WTC11 (cell line): ENCODE measurements at regions not wholly inside any gene's neighbourhood (a gene's known extent, or its start where the extent isn't known, plus 50 kb on each side); places are given as distances from the start of the nearest gene placed in this dataset.

Source experiments
- ATAC-seq: fragments of 200-7000 bp; cut with Tn5 transposase; 2 replicates; pipeline ENCODE4 v1.10.0; 2021; ENCODE audit warnings: mild to moderate bottlenecking, moderate library complexity
- CTCF ChIA-PET: fragments of 300-600 bp; sonication (Branson Sonifier 250); formaldehyde crosslinking; loops from one replicate; lab custom pipeline; 2021; ENCODE audit warnings: antibody characterized with exemption; lab: Charles Lee
- POLR2A ChIA-PET: fragments of 350-600 bp; sonication (Branson Sonifier 250); formaldehyde crosslinking; loops from one replicate; lab custom pipeline; 2021; ENCODE audit warnings: antibody characterized with exemption; lab: Charles Lee
- DNase-seq: peaks from one replicate; pipeline ENCODE4 v3.0.0; 2021; ENCODE audit warnings: low spot score
- H3K27ac Mint-ChIP-seq: 2 replicates; pipeline ENCODE4 v1.8.0; 2021; ENCODE audit warnings: mixed read lengths
- H3K27me3 Mint-ChIP-seq: 2 replicates; pipeline ENCODE4 v1.8.0; 2021; ENCODE audit warnings: low read depth, mild to moderate bottlenecking, moderate library complexity, mixed read lengths
- H3K36me3 Mint-ChIP-seq: 2 replicates; pipeline ENCODE4 v1.8.0; 2021; ENCODE audit warnings: mixed read lengths
- H3K4me1 Mint-ChIP-seq: 2 replicates; pipeline ENCODE4 v1.8.0; 2022; ENCODE audit warnings: mixed read lengths
- H3K4me3 Mint-ChIP-seq: 2 replicates; pipeline ENCODE4 v1.8.0; 2021; ENCODE audit warnings: mild to moderate bottlenecking, moderate library complexity, mixed read lengths
- H3K9me3 Mint-ChIP-seq: 2 replicates; pipeline ENCODE4 v1.8.0; 2021; ENCODE audit warnings: mixed read lengths
- ELF4 ChIP-seq: sonication (generic); formaldehyde crosslinking; IDR thresholded peaks from 2 replicates; pipeline ENCODE4 v1.8.1; 2022; ENCODE audit warnings: low read depth, mild to moderate bottlenecking, moderate library complexity, missing genetic modification reagents
- FOXJ3 ChIP-seq: sonication (generic); formaldehyde crosslinking; IDR thresholded peaks from 2 replicates; pipeline ENCODE4 v1.9.0; 2021; ENCODE audit warnings: missing genetic modification reagents, mild to moderate bottlenecking, borderline replicate concordance
- GABPB1 ChIP-seq: sonication (generic); formaldehyde crosslinking; IDR thresholded peaks from 2 replicates; pipeline ENCODE4 v1.8.1; 2023; ENCODE audit warnings: mild to moderate bottlenecking, missing genetic modification reagents
- IRF2 ChIP-seq: sonication (generic); formaldehyde crosslinking; IDR thresholded peaks from 2 replicates; pipeline ENCODE4 v1.8.0; 2022; ENCODE audit warnings: low read depth, missing genetic modification reagents, borderline replicate concordance
- JAZF1 ChIP-seq: fragments of 250-450 bp; sonication (Bioruptor Pico); IDR thresholded peaks from 2 replicates; pipeline ENCODE4 v1.9.0; 2021; ENCODE audit warnings: moderate library complexity, mild to moderate bottlenecking, inconsistent platforms
- MXD4 ChIP-seq: fragments of 250-450 bp; sonication (Bioruptor Pico); IDR thresholded peaks from 2 replicates; pipeline ENCODE4 v1.8.0; 2021; ENCODE audit warnings: mild to moderate bottlenecking, moderate library complexity, borderline replicate concordance
- NR3C1 ChIP-seq: sonication (generic); formaldehyde crosslinking; conservative IDR thresholded peaks from 2 replicates; pipeline ENCODE4 v1.8.1; 2023; ENCODE audit warnings: low read depth, mild to moderate bottlenecking, missing genetic modification reagents
- PRRX2 ChIP-seq: fragments of 250-450 bp; sonication (Bioruptor Pico); IDR thresholded peaks from 2 replicates; pipeline ENCODE4 v1.8.0; 2021; ENCODE audit warnings: mild to moderate bottlenecking
- RELA ChIP-seq: sonication (generic); formaldehyde crosslinking; IDR thresholded peaks from 2 replicates; pipeline ENCODE4 v1.8.1; 2022; ENCODE audit warnings: missing genetic modification reagents, mild to moderate bottlenecking, borderline replicate concordance
- SOX15 ChIP-seq: fragments of 250-450 bp; sonication (Bioruptor Pico); IDR thresholded peaks from 2 replicates; pipeline ENCODE4 v1.9.0; 2021; ENCODE audit warnings: mild to moderate bottlenecking
- TEAD1 ChIP-seq: sonication (generic); formaldehyde crosslinking; IDR thresholded peaks from 2 replicates; pipeline ENCODE4 v1.8.0; 2022; ENCODE audit warnings: mild to moderate bottlenecking, missing genetic modification reagents
- TEAD4 ChIP-seq: sonication (generic); formaldehyde crosslinking; IDR thresholded peaks from 2 replicates; pipeline ENCODE4 v1.8.0; 2022; ENCODE audit warnings: mild to moderate bottlenecking, missing genetic modification reagents
- ZNF416 ChIP-seq: fragments of 250-450 bp; sonication (Bioruptor Pico); IDR thresholded peaks from 2 replicates; pipeline ENCODE4 v1.9.0; 2021; ENCODE audit warnings: mild to moderate bottlenecking, inconsistent platforms
- TF ChIP-seq, protein P1 (sequence below): sonication (generic); formaldehyde crosslinking; IDR thresholded peaks from 2 replicates; pipeline ENCODE4 v1.8.1; 2023; ENCODE audit warnings: mild to moderate bottlenecking, missing genetic modification reagents, borderline replicate concordance
- TF ChIP-seq, protein P2 (sequence below): sonication (generic); formaldehyde crosslinking; IDR thresholded peaks from 2 replicates; pipeline ENCODE4 v1.8.1; 2022; ENCODE audit warnings: low read depth, missing genetic modification reagents, borderline replicate concordance
- TF ChIP-seq, protein P3 (sequence below): fragments of 250-450 bp; sonication (Bioruptor Pico); IDR thresholded peaks from 2 replicates; pipeline ENCODE4 v1.9.0; 2021; ENCODE audit warnings: moderate library complexity, mild to moderate bottlenecking, inconsistent platforms, borderline replicate concordance
- TF ChIP-seq, protein P4 (sequence below): sonication (generic); formaldehyde crosslinking; IDR thresholded peaks from 2 replicates; pipeline ENCODE4 v1.8.0; 2023; ENCODE audit warnings: missing genetic modification reagents
- TF ChIP-seq, protein P5 (sequence below): sonication (generic); formaldehyde crosslinking; IDR thresholded peaks from 2 replicates; pipeline ENCODE4 v1.8.1; 2022; ENCODE audit warnings: mild to moderate bottlenecking, moderate library complexity, missing genetic modification reagents
- TF ChIP-seq, protein P6 (sequence below): sonication (generic); formaldehyde crosslinking; IDR thresholded peaks from 2 replicates; pipeline ENCODE4 v1.8.0; 2023; ENCODE audit warnings: mild to moderate bottlenecking, missing genetic modification reagents
- TF ChIP-seq, protein P7 (sequence below): sonication (generic); formaldehyde crosslinking; IDR thresholded peaks from 2 replicates; pipeline ENCODE4 v1.8.1; 2022; ENCODE audit warnings: missing genetic modification reagents, borderline replicate concordance
- TF ChIP-seq, protein P8 (sequence below): fragments of 250-450 bp; sonication (Bioruptor Pico); IDR thresholded peaks from 2 replicates; pipeline ENCODE4 v1.8.0; 2021; ENCODE audit warnings: mild to moderate bottlenecking
- TF ChIP-seq, protein P9 (sequence below): sonication (generic); formaldehyde crosslinking; IDR thresholded peaks from 2 replicates; pipeline ENCODE4 v1.8.0; 2022; ENCODE audit warnings: mild to moderate bottlenecking, missing genetic modification reagents

DNA sequence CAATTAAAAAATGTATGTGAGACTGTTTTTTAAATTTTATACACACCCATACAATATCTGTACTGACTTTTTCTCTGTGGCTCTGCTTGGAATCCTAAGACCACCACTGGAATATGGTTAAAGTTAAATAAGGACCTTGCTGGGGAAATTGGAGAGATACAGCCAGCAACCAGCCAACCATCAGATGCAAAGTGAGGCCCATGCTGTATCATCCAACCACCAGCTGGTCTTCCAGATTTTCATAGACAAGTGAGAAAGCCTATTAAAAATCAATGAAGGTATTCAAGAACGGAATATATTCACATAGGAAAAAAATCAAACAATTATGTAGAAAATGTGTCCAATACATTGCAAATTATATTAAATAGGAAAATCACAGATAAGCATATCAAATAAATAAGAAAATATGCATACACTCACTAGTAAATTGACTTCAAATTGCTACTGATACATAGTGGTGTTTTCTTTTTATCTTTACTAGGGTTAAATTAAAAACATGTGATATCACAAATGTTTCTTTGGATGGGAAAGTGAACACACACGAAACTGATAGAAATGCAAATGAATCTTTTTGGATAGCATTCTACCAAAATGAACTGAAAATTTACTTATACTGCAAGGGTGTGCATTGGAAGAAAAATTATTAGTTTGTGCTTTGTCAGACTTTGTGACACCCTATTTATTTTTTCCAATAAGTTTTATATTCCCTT is 1486.3 kb downstream of the BRINP3 start:
- no peak for ATAC-seq
- CTCF ChIA-PET: no interaction called here
- no peaks in the 10 kb centered on the region for H3K36me3 Mint-ChIP-seq
- TF ChIP-seq IRF2 (CRISPR knock-in tag) (no peak), TEAD4 (CRISPR knock-in tag) (no peak), MXD4 (CRISPR knock-in tag) (no peak), JAZF1 (CRISPR knock-in tag) (no peak), FOXJ3 (CRISPR knock-in tag) (no peak), RELA (CRISPR knock-in tag) (no peak), GABPB1 (CRISPR knock-in tag) (no peak), ZNF416 (CRISPR knock-in tag) (no peak), PRRX2 (no peak)
- TF ChIP-seq, protein P1, sequence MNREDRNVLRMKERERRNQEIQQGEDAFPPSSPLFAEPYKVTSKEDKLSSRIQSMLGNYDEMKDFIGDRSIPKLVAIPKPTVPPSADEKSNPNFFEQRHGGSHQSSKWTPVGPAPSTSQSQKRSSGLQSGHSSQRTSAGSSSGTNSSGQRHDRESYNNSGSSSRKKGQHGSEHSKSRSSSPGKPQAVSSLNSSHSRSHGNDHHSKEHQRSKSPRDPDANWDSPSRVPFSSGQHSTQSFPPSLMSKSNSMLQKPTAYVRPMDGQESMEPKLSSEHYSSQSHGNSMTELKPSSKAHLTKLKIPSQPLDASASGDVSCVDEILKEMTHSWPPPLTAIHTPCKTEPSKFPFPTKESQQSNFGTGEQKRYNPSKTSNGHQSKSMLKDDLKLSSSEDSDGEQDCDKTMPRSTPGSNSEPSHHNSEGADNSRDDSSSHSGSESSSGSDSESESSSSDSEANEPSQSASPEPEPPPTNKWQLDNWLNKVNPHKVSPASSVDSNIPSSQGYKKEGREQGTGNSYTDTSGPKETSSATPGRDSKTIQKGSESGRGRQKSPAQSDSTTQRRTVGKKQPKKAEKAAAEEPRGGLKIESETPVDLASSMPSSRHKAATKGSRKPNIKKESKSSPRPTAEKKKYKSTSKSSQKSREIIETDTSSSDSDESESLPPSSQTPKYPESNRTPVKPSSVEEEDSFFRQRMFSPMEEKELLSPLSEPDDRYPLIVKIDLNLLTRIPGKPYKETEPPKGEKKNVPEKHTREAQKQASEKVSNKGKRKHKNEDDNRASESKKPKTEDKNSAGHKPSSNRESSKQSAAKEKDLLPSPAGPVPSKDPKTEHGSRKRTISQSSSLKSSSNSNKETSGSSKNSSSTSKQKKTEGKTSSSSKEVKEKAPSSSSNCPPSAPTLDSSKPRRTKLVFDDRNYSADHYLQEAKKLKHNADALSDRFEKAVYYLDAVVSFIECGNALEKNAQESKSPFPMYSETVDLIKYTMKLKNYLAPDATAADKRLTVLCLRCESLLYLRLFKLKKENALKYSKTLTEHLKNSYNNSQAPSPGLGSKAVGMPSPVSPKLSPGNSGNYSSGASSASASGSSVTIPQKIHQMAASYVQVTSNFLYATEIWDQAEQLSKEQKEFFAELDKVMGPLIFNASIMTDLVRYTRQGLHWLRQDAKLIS (CRISPR knock-in tag): no peak
- TF ChIP-seq, protein P2, sequence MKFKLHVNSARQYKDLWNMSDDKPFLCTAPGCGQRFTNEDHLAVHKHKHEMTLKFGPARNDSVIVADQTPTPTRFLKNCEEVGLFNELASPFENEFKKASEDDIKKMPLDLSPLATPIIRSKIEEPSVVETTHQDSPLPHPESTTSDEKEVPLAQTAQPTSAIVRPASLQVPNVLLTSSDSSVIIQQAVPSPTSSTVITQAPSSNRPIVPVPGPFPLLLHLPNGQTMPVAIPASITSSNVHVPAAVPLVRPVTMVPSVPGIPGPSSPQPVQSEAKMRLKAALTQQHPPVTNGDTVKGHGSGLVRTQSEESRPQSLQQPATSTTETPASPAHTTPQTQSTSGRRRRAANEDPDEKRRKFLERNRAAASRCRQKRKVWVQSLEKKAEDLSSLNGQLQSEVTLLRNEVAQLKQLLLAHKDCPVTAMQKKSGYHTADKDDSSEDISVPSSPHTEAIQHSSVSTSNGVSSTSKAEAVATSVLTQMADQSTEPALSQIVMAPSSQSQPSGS (CRISPR knock-in tag): no peak
- TF ChIP-seq, protein P3, sequence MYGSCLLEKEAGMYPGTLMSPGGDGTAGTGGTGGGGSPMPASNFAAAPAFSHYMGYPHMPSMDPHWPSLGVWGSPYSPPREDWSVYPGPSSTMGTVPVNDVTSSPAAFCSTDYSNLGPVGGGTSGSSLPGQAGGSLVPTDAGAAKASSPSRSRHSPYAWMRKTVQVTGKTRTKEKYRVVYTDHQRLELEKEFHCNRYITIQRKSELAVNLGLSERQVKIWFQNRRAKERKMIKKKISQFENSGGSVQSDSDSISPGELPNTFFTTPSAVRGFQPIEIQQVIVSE: no peak
- TF ChIP-seq, protein P4, sequence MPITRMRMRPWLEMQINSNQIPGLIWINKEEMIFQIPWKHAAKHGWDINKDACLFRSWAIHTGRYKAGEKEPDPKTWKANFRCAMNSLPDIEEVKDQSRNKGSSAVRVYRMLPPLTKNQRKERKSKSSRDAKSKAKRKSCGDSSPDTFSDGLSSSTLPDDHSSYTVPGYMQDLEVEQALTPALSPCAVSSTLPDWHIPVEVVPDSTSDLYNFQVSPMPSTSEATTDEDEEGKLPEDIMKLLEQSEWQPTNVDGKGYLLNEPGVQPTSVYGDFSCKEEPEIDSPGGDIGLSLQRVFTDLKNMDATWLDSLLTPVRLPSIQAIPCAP (CRISPR knock-in tag): no peak
- TF ChIP-seq, all 79 proteins: peak for 0
- H3K27me3 Mint-ChIP-seq: no peaks in the 10 kb centered on the region
- no peak for DNase-seq
- H3K9me3 Mint-ChIP-seq: no peaks in the 10 kb centered on the region
- H3K4me3 Mint-ChIP-seq: no peak overlapping the region
- POLR2A ChIA-PET: no interaction called here
- H3K4me1 Mint-ChIP-seq: peaks cover 18% of the 10 kb centered on the region
- H3K27ac Mint-ChIP-seq: no peak overlapping the region

DNA sequence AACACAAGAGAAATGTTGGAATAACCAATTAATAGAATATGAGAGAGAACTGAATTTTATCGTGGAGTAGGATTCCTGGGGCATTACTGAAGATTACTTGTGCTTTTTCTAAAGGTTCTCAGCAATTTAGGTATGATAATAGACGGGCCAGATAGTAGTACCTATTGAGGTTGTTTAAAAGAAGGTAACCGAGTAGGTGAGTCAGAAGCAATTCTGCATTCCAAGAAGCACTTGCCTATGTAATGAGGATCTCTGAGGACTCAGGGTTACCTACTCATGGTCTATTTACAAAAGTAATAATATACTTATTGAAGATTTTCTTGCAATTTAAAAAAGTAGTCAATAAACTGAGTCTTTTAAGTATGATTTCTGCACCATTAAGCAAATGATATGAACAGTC is 1469.8 kb downstream of the BRINP3 start:
- H3K27ac Mint-ChIP-seq: no peak overlapping the region
- no peaks in the 10 kb centered on the region for H3K36me3 Mint-ChIP-seq
- H3K4me1 Mint-ChIP-seq: no peaks in the 10 kb centered on the region
- no peaks in the 10 kb centered on the region for H3K27me3 Mint-ChIP-seq
- DNase-seq (no peak), ATAC-seq (no peak)
- ChIA-PET CTCF (no interaction called here), POLR2A (no interaction called here)
- no peak overlapping the region for H3K4me3 Mint-ChIP-seq
- H3K9me3 Mint-ChIP-seq: no peaks in the 10 kb centered on the region
- TF ChIP-seq, protein P5, sequence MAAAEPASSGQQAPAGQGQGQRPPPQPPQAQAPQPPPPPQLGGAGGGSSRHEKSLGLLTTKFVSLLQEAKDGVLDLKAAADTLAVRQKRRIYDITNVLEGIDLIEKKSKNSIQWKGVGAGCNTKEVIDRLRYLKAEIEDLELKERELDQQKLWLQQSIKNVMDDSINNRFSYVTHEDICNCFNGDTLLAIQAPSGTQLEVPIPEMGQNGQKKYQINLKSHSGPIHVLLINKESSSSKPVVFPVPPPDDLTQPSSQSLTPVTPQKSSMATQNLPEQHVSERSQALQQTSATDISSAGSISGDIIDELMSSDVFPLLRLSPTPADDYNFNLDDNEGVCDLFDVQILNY (CRISPR knock-in tag): no peak
- TF ChIP-seq ELF4 (no peak), SOX15 (no peak), TEAD1 (no peak), NR3C1 (CRISPR knock-in tag) (no peak)
- TF ChIP-seq, protein P6, sequence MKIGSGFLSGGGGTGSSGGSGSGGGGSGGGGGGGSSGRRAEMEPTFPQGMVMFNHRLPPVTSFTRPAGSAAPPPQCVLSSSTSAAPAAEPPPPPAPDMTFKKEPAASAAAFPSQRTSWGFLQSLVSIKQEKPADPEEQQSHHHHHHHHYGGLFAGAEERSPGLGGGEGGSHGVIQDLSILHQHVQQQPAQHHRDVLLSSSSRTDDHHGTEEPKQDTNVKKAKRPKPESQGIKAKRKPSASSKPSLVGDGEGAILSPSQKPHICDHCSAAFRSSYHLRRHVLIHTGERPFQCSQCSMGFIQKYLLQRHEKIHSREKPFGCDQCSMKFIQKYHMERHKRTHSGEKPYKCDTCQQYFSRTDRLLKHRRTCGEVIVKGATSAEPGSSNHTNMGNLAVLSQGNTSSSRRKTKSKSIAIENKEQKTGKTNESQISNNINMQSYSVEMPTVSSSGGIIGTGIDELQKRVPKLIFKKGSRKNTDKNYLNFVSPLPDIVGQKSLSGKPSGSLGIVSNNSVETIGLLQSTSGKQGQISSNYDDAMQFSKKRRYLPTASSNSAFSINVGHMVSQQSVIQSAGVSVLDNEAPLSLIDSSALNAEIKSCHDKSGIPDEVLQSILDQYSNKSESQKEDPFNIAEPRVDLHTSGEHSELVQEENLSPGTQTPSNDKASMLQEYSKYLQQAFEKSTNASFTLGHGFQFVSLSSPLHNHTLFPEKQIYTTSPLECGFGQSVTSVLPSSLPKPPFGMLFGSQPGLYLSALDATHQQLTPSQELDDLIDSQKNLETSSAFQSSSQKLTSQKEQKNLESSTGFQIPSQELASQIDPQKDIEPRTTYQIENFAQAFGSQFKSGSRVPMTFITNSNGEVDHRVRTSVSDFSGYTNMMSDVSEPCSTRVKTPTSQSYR (CRISPR knock-in tag): no peak
- TF ChIP-seq, protein P7, sequence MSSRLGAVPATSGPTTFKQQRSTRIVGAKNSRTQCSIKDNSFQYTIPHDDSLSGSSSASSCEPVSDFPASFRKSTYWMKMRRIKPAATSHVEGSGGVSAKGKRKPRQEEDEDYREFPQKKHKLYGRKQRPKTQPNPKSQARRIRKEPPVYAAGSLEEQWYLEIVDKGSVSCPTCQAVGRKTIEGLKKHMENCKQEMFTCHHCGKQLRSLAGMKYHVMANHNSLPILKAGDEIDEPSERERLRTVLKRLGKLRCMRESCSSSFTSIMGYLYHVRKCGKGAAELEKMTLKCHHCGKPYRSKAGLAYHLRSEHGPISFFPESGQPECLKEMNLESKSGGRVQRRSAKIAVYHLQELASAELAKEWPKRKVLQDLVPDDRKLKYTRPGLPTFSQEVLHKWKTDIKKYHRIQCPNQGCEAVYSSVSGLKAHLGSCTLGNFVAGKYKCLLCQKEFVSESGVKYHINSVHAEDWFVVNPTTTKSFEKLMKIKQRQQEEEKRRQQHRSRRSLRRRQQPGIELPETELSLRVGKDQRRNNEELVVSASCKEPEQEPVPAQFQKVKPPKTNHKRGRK: no peak
- TF ChIP-seq, protein P8, sequence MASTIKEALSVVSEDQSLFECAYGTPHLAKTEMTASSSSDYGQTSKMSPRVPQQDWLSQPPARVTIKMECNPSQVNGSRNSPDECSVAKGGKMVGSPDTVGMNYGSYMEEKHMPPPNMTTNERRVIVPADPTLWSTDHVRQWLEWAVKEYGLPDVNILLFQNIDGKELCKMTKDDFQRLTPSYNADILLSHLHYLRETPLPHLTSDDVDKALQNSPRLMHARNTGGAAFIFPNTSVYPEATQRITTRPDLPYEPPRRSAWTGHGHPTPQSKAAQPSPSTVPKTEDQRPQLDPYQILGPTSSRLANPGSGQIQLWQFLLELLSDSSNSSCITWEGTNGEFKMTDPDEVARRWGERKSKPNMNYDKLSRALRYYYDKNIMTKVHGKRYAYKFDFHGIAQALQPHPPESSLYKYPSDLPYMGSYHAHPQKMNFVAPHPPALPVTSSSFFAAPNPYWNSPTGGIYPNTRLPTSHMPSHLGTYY (CRISPR knock-in tag): no peak
- TF ChIP-seq, protein P9, sequence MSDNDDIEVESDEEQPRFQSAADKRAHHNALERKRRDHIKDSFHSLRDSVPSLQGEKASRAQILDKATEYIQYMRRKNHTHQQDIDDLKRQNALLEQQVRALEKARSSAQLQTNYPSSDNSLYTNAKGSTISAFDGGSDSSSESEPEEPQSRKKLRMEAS (CRISPR knock-in tag): no peak
